H1 (cell line): ENCODE measurements at regions not wholly inside any gene's neighbourhood (a gene's known extent, or its start where the extent isn't known, plus 50 kb on each side); places are given as distances from the start of the nearest gene placed in this dataset.

Experiments
- ASH2L ChIP-seq: fragments of 200-600, 300-600 bp; sonication (generic); IDR thresholded peaks from one replicate; pipeline ENCODE4 v1.7.1; 2017; ENCODE audit warnings: low read length
- CEBPB ChIP-seq: IDR thresholded peaks from 2 replicates; pipeline ENCODE4 v1.6.1; 2012; ENCODE audit warnings: low read depth, low read length
- JUND ChIP-seq: IDR thresholded peaks from 2 replicates; pipeline ENCODE4 v1.6.1; 2011; ENCODE audit warnings: mild to moderate bottlenecking, improper control_type of control experiment, low read length
- KDM1A ChIP-seq: fragments of 200-600, 300-600 bp; sonication (generic); IDR thresholded peaks from 2 replicates; pipeline ENCODE4 v1.7.1; 2016; ENCODE audit warnings: mild to moderate bottlenecking, low read length, borderline replicate concordance
- MAFK ChIP-seq: IDR thresholded peaks from 2 replicates; pipeline ENCODE4 v1.6.1; 2012; ENCODE audit warnings: low read depth, mild to moderate bottlenecking, improper control_type of control experiment, low read length
- PHF8 ChIP-seq: fragments of 200-600 bp; sonication (generic); conservative IDR thresholded peaks from 2 replicates; pipeline ENCODE4 v1.7.1; 2012; ENCODE audit warnings: low read depth, mild to moderate bottlenecking, inconsistent platforms, low read length, moderate library complexity
- RNF2 ChIP-seq: fragments of 200-900, 300-1000 bp; sonication (generic); IDR thresholded peaks from 2 replicates; pipeline ENCODE4 v1.7.1; 2016; ENCODE audit warnings: borderline replicate concordance, low read depth, mild to moderate bottlenecking, antibody characterized with exemption, low read length; ENCODE audit not compliant: poor library complexity, severe bottlenecking; ENCODE audit errors: missing control alignments
- SIRT6 ChIP-seq: IDR thresholded peaks from one replicate; pipeline ENCODE4 v1.7.1; 2012; ENCODE audit warnings: low read length, inconsistent platforms

DNA sequence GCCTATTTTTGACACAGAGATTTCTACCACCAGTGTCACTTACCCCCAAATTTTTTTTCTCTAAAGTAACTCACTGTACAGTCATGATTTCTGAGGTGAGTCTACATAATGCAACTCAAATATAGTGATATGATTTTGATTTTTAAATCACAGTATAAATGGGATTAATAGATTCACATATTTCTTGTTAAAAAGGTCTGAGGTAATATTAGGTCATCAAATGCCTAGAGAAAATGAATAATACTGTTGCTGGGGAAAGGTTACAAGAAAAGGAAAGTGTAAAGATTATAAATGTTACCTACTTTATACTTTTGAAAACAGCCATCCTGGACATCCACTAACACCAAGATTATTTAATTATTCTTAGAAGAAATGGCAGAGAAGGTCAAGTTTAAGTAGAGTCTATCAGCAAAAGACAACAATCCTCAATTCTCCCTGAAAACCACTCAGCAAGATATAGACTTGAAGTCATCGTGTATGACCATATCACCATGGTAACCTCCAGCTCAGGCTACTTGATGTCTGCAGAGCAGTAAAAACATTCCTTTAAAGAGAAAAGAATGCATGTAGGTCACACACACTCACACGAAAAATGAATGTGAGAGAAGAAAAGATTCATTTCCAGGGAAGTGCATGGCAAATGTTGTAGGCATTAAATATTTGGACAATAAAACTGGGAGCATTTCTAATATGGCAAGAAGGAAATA is 58.7 kb downstream of the CCDC59 start (continued):
- no peak for TF ChIP-seq CEBPB
- TF ChIP-seq PHF8: no peak
- TF ChIP-seq SIRT6: no peak
- no peak for TF ChIP-seq MAFK
- TF ChIP-seq KDM1A: no peak
- no peak for TF ChIP-seq ASH2L
- TF ChIP-seq RNF2: no peak
- no peak for TF ChIP-seq JUND
